Loucy (cell line): ENCODE measurements at regions not wholly inside any gene's neighbourhood (a gene's known extent, or its start where the extent isn't known, plus 50 kb on each side); places are given as distances from the start of the nearest gene placed in this dataset.
"Not testable (repeated sequence)": the region's sequence is repeated elsewhere in the genome, so short reads cannot be mapped to it uniquely, and the experiment has no call there.

Experiments used
- H2AFZ ChIP-seq: fragments of 200-600 bp; sonication (generic); 2 replicates; pipeline ENCODE4 v1.6.0; 2016; ENCODE audit warnings: antibody characterized with exemption, mild to moderate bottlenecking, low read length, moderate library complexity
- H3F3A ChIP-seq: fragments of 200-600 bp; 2 replicates; pipeline ENCODE4 v1.6.0; 2016; ENCODE audit warnings: antibody characterized with exemption, low read depth, mild to moderate bottlenecking
- H3K27me3 ChIP-seq: fragments of 200-600 bp; sonication (generic); 2 replicates; pipeline ENCODE4 v1.6.1; 2014; ENCODE audit warnings: low read length, mild to moderate bottlenecking; ENCODE audit not compliant: insufficient read depth, poor library complexity, severe bottlenecking
- H3K36me3 ChIP-seq: fragments of 200-600 bp; sonication (generic); 2 replicates; pipeline ENCODE4 v1.6.1; 2016; ENCODE audit warnings: low read length; ENCODE audit not compliant: insufficient read depth
- H3K4me1 ChIP-seq: fragments of 200-600 bp; sonication (generic); 2 replicates; pipeline ENCODE4 v1.5.1; 2014; ENCODE audit warnings: low read length, mild to moderate bottlenecking; ENCODE audit not compliant: insufficient read depth, poor library complexity, severe bottlenecking
- H3K4me2 ChIP-seq: fragments of 200-600 bp; sonication (generic); 2 replicates; pipeline ENCODE4 v1.6.0; 2014; ENCODE audit warnings: antibody characterized with exemption, low read length, low read depth, mild to moderate bottlenecking; ENCODE audit not compliant: poor library complexity, severe bottlenecking
- H3K4me3 ChIP-seq: fragments of 200-600 bp; sonication (generic); 2 replicates; pipeline ENCODE4 v1.5.1; 2014; ENCODE audit warnings: low read length, mild to moderate bottlenecking, mixed read lengths; ENCODE audit not compliant: poor library complexity, severe bottlenecking
- H3K79me2 ChIP-seq: fragments of 200-600 bp; sonication (generic); 2 replicates; pipeline ENCODE4 v1.6.1; 2014; ENCODE audit warnings: low read length; ENCODE audit not compliant: insufficient read depth
- H3K9ac ChIP-seq: fragments of 200-600 bp; sonication (generic); 2 replicates; pipeline ENCODE4 v1.6.0; 2014; ENCODE audit warnings: mild to moderate bottlenecking, low read depth, low read length, moderate library complexity; ENCODE audit not compliant: poor library complexity, severe bottlenecking
- H3K9me2 ChIP-seq: fragments of 200-600 bp; sonication (generic); replicated peaks from 2 replicates; pipeline ENCODE4 v1.6.1; 2016; ENCODE audit warnings: low read depth, low read length, mixed read lengths
- H3K9me3 ChIP-seq: fragments of 200-600 bp; sonication (generic); 2 replicates; pipeline ENCODE4 v1.6.1; 2014; ENCODE audit warnings: mild to moderate bottlenecking, antibody characterized with exemption, low read length, low read depth; ENCODE audit not compliant: insufficient read depth
- H4K20me1 ChIP-seq: fragments of 200-600 bp; sonication (generic); 2 replicates; pipeline ENCODE4 v1.6.0; 2014; ENCODE audit warnings: antibody characterized with exemption, low read length, mild to moderate bottlenecking; ENCODE audit not compliant: insufficient read depth, poor library complexity, severe bottlenecking
- CTCF ChIP-seq: fragments of 200-600 bp; sonication (generic); conservative IDR thresholded peaks from 2 replicates; pipeline ENCODE4 v1.5.1; 2014; ENCODE audit warnings: mild to moderate bottlenecking, antibody characterized with exemption, low read length
- EZH2phosphoT487 ChIP-seq: fragments of 200-600 bp; IDR thresholded peaks from 2 replicates; pipeline ENCODE4 v1.6.1; 2018; ENCODE audit warnings: antibody characterized with exemption, mild to moderate bottlenecking, moderate library complexity, borderline replicate concordance

GRCh38 chr13:95426631-95427030, 125.4 kb upstream of the ABCC4 start:
- Histone ChIP-seq H3K79me2 (no peaks in the 10 kb centered on the region), H3K4me1 (no peaks in the 10 kb centered on the region), H3K4me3 (no peak overlapping the region), H2AFZ (no peak overlapping the region), H3K9me2 (no peaks in the 10 kb centered on the region), H4K20me1 (no peaks in the 10 kb centered on the region), H3F3A (no peaks in the 10 kb centered on the region), H3K9me3 (no peaks in the 10 kb centered on the region), H3K9ac (no peak overlapping the region), H3K4me2 (no peak overlapping the region), H3K27me3 (no peaks in the 10 kb centered on the region), H3K36me3 (no peaks in the 10 kb centered on the region)
- no peak for TF ChIP-seq CTCF
- no peak for TF ChIP-seq EZH2phosphoT487

DNA sequence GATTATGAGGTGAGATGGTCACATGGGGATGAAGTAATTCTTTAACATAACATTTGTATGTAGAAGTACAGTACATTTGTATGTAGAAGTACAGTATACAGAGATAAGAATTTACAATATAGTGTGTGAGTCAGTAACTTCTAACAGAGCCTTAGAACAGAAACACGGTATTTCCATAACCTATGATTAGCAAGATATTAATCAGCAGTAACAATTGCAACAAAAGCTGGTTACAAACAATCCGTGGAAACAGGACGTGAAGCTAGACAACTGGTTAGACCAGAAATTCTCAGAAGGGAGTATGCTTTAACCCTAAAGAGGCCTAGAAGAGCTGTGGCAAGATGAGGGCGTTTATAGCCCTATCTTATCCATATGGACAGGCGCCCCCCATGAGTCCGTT, 122.0 kb upstream of the CLDN10 start:
- H3K9me3 ChIP-seq, H3K79me2 ChIP-seq, H3K4me2 ChIP-seq, H3K27me3 ChIP-seq, H3K9ac ChIP-seq, H3K36me3 ChIP-seq, H3K4me3 ChIP-seq, H3K4me1 ChIP-seq, H3K9me2 ChIP-seq, H4K20me1 ChIP-seq, H2AFZ ChIP-seq, H3F3A ChIP-seq: not testable (repeated sequence)

DNA sequence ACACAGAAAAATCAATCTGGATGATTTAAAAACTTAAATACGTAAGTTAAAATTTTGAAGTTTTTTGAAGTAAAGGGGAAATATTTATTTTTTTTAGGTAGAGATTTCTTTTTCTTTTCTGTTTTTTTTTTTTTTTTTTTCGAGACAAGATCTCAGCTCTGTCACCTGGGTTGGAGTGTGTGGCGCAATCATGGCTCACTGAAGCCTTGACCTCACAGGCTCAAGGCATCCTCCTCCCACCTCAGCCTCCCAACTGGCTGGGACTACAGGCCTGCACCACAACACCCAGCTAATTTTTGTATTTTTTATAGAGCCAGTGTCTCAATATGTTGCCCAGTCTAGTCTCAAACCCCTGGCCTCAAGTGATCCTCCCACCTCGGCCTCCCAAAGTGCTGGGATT, 120.4 kb upstream of the CLDN10 start:
- Histone ChIP-seq H2AFZ (no peak overlapping the region), H3K4me1 (no peaks in the 10 kb centered on the region), H3K9ac (no peak overlapping the region), H3K4me2 (no peak overlapping the region), H4K20me1 (no peaks in the 10 kb centered on the region), H3K9me3 (no peaks in the 10 kb centered on the region), H3F3A (no peaks in the 10 kb centered on the region), H3K4me3 (no peak overlapping the region), H3K27me3 (no peaks in the 10 kb centered on the region), H3K79me2 (no peaks in the 10 kb centered on the region), H3K9me2 (no peaks in the 10 kb centered on the region), H3K36me3 (no peaks in the 10 kb centered on the region)
- TF ChIP-seq EZH2phosphoT487 (no peak), CTCF (no peak)

DNA sequence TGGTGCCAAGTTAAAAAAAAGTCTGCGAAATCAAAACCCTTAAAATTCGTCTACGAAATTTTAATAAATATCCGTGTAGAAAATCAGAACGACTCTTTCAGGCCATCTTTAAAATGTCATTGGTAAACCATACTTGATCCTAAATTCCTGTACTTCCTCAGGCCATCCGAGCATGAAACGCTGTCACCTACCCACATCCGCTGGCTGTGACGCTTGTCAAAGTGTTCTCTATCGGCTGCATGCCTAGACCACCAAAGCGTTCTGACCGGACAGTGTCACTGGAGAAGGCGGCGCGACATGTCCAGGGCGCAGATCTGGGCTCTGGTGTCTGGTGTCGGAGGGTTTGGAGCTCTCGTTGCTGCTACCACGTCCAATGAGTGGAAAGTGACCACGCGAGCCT, 119.0 kb upstream of the CLDN10 start:
- Histone ChIP-seq H4K20me1 (no peaks in the 10 kb centered on the region), H3K79me2 (no peaks in the 10 kb centered on the region), H3K4me2 (no peak overlapping the region), H3K4me1 (no peaks in the 10 kb centered on the region), H3K36me3 (no peaks in the 10 kb centered on the region), H3K27me3 (no peaks in the 10 kb centered on the region), H3K4me3 (no peak overlapping the region), H3K9ac (no peak overlapping the region), H2AFZ (no peak overlapping the region), H3K9me3 (no peaks in the 10 kb centered on the region), H3K9me2 (no peaks in the 10 kb centered on the region), H3F3A (no peaks in the 10 kb centered on the region)
- TF ChIP-seq CTCF (no peak), EZH2phosphoT487 (no peak)
